Activated naive CD8-positive, alpha-beta T cell treated with anti-CD3 and anti-CD28 coated beads, Interleukin-2, amount 10 ng/mL, durations not matched to agents 7 days and 5 days (primary cell): ENCODE measurements at regions not wholly inside any gene's neighbourhood (a gene's known extent, or its start where the extent isn't known, plus 50 kb on each side); places are given as distances from the start of the nearest gene placed in this dataset.

Experiments
- ATAC-seq: fragments of 150-1000 bp; cut with Tn5 transposase; one replicate; pipeline ENCODE4 v1.10.0; 2021; ENCODE audit warnings: low read depth, moderate library complexity
- POLR2A ChIA-PET: fragments of 350-600 bp; sonication (Branson Sonifier 250); formaldehyde crosslinking; loops from one replicate; lab custom pipeline; 2021; ENCODE audit warnings: antibody characterized with exemption; lab: Charles Lee
- DNase-seq: peaks from one replicate; pipeline ENCODE4 v3.0.0; 2021
- H3K27ac Mint-ChIP-seq: one replicate; pipeline ENCODE4 v1.8.0; 2022; ENCODE audit warnings: mild to moderate bottlenecking, mixed read lengths
- H3K27me3 Mint-ChIP-seq: one replicate; pipeline ENCODE4 v1.8.0; 2022; ENCODE audit warnings: mild to moderate bottlenecking, moderate library complexity, mixed read lengths
- H3K36me3 Mint-ChIP-seq: one replicate; pipeline ENCODE4 v1.8.0; 2021; ENCODE audit warnings: mild to moderate bottlenecking, mixed read lengths
- H3K4me1 Mint-ChIP-seq: one replicate; pipeline ENCODE4 v1.8.0; 2021; ENCODE audit warnings: mixed read lengths
- H3K4me3 Mint-ChIP-seq: one replicate; pipeline ENCODE4 v1.8.0; 2022; ENCODE audit warnings: mild to moderate bottlenecking, moderate library complexity, mixed read lengths
- H3K9me3 Mint-ChIP-seq: one replicate; pipeline ENCODE4 v1.8.0; 2021; ENCODE audit warnings: mixed read lengths

- Mint-ChIP-seq H3K27me3 (no peaks in the 10 kb centered on the region), H3K27ac (no peak overlapping the region), H3K4me3 (no peak overlapping the region), H3K4me1 (no peaks in the 10 kb centered on the region), H3K9me3 (no peaks in the 10 kb centered on the region), H3K36me3 (no peaks in the 10 kb centered on the region)
- POLR2A ChIA-PET, result no interaction called here
- ATAC-seq (no peak), DNase-seq (no peak)
These were observed 91.7 kb upstream of the DSCAM start for GRCh38 chr21:40938611-40939010.

GRCh38 chr21:40947713-40948112 lies 100.8 kb upstream of the DSCAM start:
- DNase-seq, result no peak
- Mint-ChIP-seq H3K9me3 (peaks cover 2% of the 10 kb centered on the region), H3K36me3 (no peaks in the 10 kb centered on the region), H3K4me1 (no peaks in the 10 kb centered on the region), H3K27ac (no peak overlapping the region), H3K4me3 (no peak overlapping the region), H3K27me3 (no peaks in the 10 kb centered on the region)
- no peak for ATAC-seq
- POLR2A ChIA-PET, result no interaction called here

- H3K4me3 Mint-ChIP-seq, result no peak overlapping the region
- POLR2A ChIA-PET, result no interaction called here
- ATAC-seq (no peak), DNase-seq (no peak)
- H3K27me3 Mint-ChIP-seq, result no peaks in the 10 kb centered on the region
- H3K36me3 Mint-ChIP-seq, result no peaks in the 10 kb centered on the region
- peaks cover 2% of the 10 kb centered on the region for H3K9me3 Mint-ChIP-seq
- H3K4me1 Mint-ChIP-seq, result no peaks in the 10 kb centered on the region
- H3K27ac Mint-ChIP-seq, result no peak overlapping the region
These were observed 104.0 kb upstream of the DSCAM start for GRCh38 chr21:40950970-40951369.

GRCh38 chr21:40952551-40953323 lies 105.8 kb upstream of the DSCAM start:
- Mint-ChIP-seq H3K27ac (no peak overlapping the region), H3K27me3 (no peaks in the 10 kb centered on the region), H3K4me1 (no peaks in the 10 kb centered on the region), H3K4me3 (no peak overlapping the region), H3K36me3 (no peaks in the 10 kb centered on the region), H3K9me3 (no peaks in the 10 kb centered on the region)
- POLR2A ChIA-PET, result no interaction called here
- ATAC-seq, result no peak
- DNase-seq, result no peak

GRCh38 chr21:40964691-40965090 lies 117.7 kb upstream of the DSCAM start:
- Mint-ChIP-seq H3K27me3 (peaks cover 3% of the 10 kb centered on the region), H3K4me3 (no peak overlapping the region), H3K27ac (no peak overlapping the region), H3K4me1 (peaks cover 1% of the 10 kb centered on the region), H3K9me3 (no peaks in the 10 kb centered on the region), H3K36me3 (no peaks in the 10 kb centered on the region)
- POLR2A ChIA-PET, result no interaction called here
- DNase-seq, result no peak
- ATAC-seq, result no peak

GRCh38 chr21:40967771-40968170 lies 120.8 kb upstream of the DSCAM start:
- Mint-ChIP-seq H3K27ac (no peak overlapping the region), H3K4me3 (no peak overlapping the region), H3K36me3 (no peaks in the 10 kb centered on the region), H3K9me3 (no peaks in the 10 kb centered on the region), H3K4me1 (peaks cover 1% of the 10 kb centered on the region), H3K27me3 (peaks cover 3% of the 10 kb centered on the region)
- POLR2A ChIA-PET, result no interaction called here
- no peak for ATAC-seq
- DNase-seq, result no peak

- Mint-ChIP-seq H3K36me3 (no peaks in the 10 kb centered on the region), H3K27ac (no peak overlapping the region), H3K9me3 (peaks cover 1% of the 10 kb centered on the region), H3K4me1 (no peaks in the 10 kb centered on the region), H3K27me3 (no peaks in the 10 kb centered on the region), H3K4me3 (no peak overlapping the region)
- ATAC-seq (no peak), DNase-seq (no peak)
- POLR2A ChIA-PET, result no interaction called here
These were observed 125.2 kb upstream of the DSCAM start for GRCh38 chr21:40972151-40972550.

GRCh38 chr21:40976198-40977109 lies 129.5 kb upstream of the DSCAM start:
- H3K4me3 Mint-ChIP-seq, result no peak overlapping the region
- no peaks in the 10 kb centered on the region for H3K36me3 Mint-ChIP-seq
- POLR2A ChIA-PET, result no interaction called here
- no peak for ATAC-seq
- H3K9me3 Mint-ChIP-seq, result peaks cover 3% of the 10 kb centered on the region
- DNase-seq, result no peak
- H3K4me1 Mint-ChIP-seq, result no peaks in the 10 kb centered on the region
- no peak overlapping the region for H3K27ac Mint-ChIP-seq
- no peaks in the 10 kb centered on the region for H3K27me3 Mint-ChIP-seq

GRCh38 chr21:40985370-40985769 lies 138.4 kb upstream of the DSCAM start:
- H3K4me1 Mint-ChIP-seq, result no peaks in the 10 kb centered on the region
- no peaks in the 10 kb centered on the region for H3K27me3 Mint-ChIP-seq
- DNase-seq (no peak), ATAC-seq (no peak)
- POLR2A ChIA-PET, result no interaction called here
- no peaks in the 10 kb centered on the region for H3K36me3 Mint-ChIP-seq
- no peak overlapping the region for H3K27ac Mint-ChIP-seq
- no peak overlapping the region for H3K4me3 Mint-ChIP-seq
- H3K9me3 Mint-ChIP-seq, result peaks cover 1% of the 10 kb centered on the region

- ATAC-seq (no peak), DNase-seq (no peak)
- POLR2A ChIA-PET, result no interaction called here
- H3K4me1 Mint-ChIP-seq, result no peaks in the 10 kb centered on the region
- no peaks in the 10 kb centered on the region for H3K9me3 Mint-ChIP-seq
- no peak overlapping the region for H3K4me3 Mint-ChIP-seq
- no peaks in the 10 kb centered on the region for H3K36me3 Mint-ChIP-seq
- H3K27ac Mint-ChIP-seq, result no peak overlapping the region
- H3K27me3 Mint-ChIP-seq, result no peaks in the 10 kb centered on the region
These were observed 143.4 kb upstream of the DSCAM start for GRCh38 chr21:40990366-40990765.

GRCh38 chr21:40997831-40998230 lies 150.9 kb upstream of the DSCAM start:
- H3K9me3 Mint-ChIP-seq, result peaks cover 10% of the 10 kb centered on the region
- H3K27me3 Mint-ChIP-seq, result no peaks in the 10 kb centered on the region
- no peak for ATAC-seq
- no peak for DNase-seq
- H3K4me1 Mint-ChIP-seq, result no peaks in the 10 kb centered on the region
- POLR2A ChIA-PET, result no interaction called here
- H3K4me3 Mint-ChIP-seq, result no peak overlapping the region
- peaks cover 1% of the 10 kb centered on the region for H3K36me3 Mint-ChIP-seq
- H3K27ac Mint-ChIP-seq, result no peak overlapping the region

- Mint-ChIP-seq H3K27me3 (peaks cover 3% of the 10 kb centered on the region), H3K27ac (no peak overlapping the region), H3K9me3 (peaks cover 10% of the 10 kb centered on the region), H3K4me1 (no peaks in the 10 kb centered on the region), H3K4me3 (no peak overlapping the region), H3K36me3 (peaks cover 1% of the 10 kb centered on the region)
- no peak for DNase-seq
- ATAC-seq, result no peak
- POLR2A ChIA-PET, result no interaction called here
These were observed 153.9 kb upstream of the DSCAM start for GRCh38 chr21:41000838-41001237.

GRCh38 chr21:41006636-41007035 lies 159.7 kb upstream of the DSCAM start:
- H3K4me1 Mint-ChIP-seq, result no peaks in the 10 kb centered on the region
- H3K27ac Mint-ChIP-seq, result no peak overlapping the region
- no peak for DNase-seq
- no peaks in the 10 kb centered on the region for H3K36me3 Mint-ChIP-seq
- H3K27me3 Mint-ChIP-seq, result peaks cover 3% of the 10 kb centered on the region
- ATAC-seq, result no peak
- no peak overlapping the region for H3K4me3 Mint-ChIP-seq
- peaks cover 2% of the 10 kb centered on the region for H3K9me3 Mint-ChIP-seq
- POLR2A ChIA-PET, result no interaction called here

- ATAC-seq, result no peak
- Mint-ChIP-seq H3K4me3 (no peak overlapping the region), H3K36me3 (no peaks in the 10 kb centered on the region)
These were observed 159.6 kb upstream of the BACE2 start for GRCh38 chr21:41008351-41008750.

More at GRCh38 chr21:41008351-41008750, 159.6 kb upstream of the BACE2 start:
- Mint-ChIP-seq H3K9me3 (no peaks in the 10 kb centered on the region), H3K27me3 (peaks cover 3% of the 10 kb centered on the region), H3K27ac (no peak overlapping the region), H3K4me1 (no peaks in the 10 kb centered on the region)
- POLR2A ChIA-PET, result no interaction called here
- no peak for DNase-seq
